Fibroblast of skin of right quadriceps (primary cell): ENCODE measurements at regions not wholly inside any gene's neighbourhood (a gene's known extent, or its start where the extent isn't known, plus 50 kb on each side); places are given as distances from the start of the nearest gene placed in this dataset.
A peak's percentile ranks its signal among the peaks of the same experiment; 100 is the strongest.
"Not testable (repeated sequence)": the region's sequence is repeated elsewhere in the genome, so short reads cannot be mapped to it uniquely, and the experiment has no call there.

Experiments
- DNase-seq: peaks from one replicate; pipeline ENCODE4 v3.0.0-alpha.2; 2013

- DNase-seq: not testable (repeated sequence)
Observed at GRCh38 chr17:31675392-31675791, 183.7 kb downstream of the COPRS start.

DNA sequence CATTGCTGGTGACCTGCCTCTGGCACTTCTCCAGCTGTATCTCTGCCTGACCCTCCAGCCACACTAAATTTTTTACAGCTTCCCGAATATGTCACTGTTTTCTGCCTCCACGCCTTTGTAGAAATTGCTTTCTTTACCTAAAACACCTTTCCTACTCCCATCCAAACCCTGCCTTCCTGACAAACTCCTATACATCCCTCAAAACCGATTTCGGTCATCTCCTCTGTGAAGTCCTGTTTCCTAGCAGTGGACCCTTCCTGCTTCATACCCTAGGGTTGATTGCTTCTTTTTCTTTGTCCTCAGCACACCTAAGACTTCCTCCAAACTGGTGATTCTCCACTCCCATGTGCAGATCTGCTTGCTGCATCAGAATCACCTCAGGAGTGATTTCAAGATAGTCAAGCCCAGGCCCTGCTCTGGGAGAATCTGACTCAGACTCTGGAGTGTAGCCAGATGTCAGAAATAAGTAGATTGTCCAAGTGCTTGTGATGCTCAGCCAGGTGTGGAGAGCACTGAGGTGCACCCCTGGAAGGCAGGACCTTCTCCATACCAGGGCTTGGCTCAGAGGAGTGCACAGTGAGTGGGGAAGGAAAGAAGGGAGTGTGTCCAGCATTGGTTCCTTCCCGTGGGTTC lies 184.2 kb downstream of the COPRS start:
- peak; percentile 67 for DNase-seq

- DNase-seq: peak; percentile 80
Observed at GRCh38 chr17:31674305-31674704, 184.7 kb downstream of the COPRS start.

- no peak for DNase-seq
Observed at GRCh38 chr17:31673076-31673475, 186.0 kb downstream of the COPRS start.

DNA sequence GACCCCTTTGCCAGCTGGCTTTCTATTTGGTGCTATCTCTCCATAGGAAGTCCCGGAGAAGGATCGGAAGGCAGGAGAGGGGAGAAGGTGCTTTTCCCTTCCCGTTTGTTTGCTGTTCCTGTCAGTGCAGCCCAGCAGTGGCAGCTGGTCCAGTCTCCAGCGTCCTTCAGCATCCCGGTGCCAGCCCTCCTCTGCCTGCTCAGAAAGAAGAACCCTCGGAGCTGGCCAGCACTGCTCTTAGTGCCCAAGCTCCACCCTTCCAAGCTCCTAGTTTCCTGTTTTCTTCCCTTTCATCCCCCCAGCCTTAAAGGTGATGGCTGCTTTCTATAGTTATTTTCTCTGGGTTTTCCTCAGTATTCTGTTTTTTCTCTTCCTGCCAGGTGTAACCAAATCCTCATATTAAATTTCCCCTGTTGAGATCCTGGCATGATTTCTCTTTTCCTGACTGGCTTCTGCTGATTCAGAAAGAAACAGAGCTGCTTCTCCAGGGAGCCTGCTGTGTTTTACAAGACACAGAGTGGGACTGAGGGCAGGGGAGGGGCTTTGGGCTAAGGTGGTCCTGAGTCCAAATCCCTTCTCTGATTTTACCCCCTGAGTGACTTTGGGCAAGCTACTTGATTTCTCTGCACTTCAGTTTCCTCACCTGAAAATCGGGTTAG lies 186.8 kb downstream of the COPRS start:
- no peak for DNase-seq

GRCh38 chr17:31663576-31663975 lies 195.5 kb downstream of the COPRS start:
- DNase-seq: peak; percentile 29

GRCh38 chr17:31660684-31661083 lies 198.4 kb downstream of the COPRS start:
- DNase-seq: no peak

GRCh38 chr17:31657876-31658275 lies 201.2 kb downstream of the COPRS start:
- no peak for DNase-seq

- DNase-seq: no peak
Observed at GRCh38 chr17:31654936-31655335, 204.1 kb downstream of the COPRS start.

GRCh38 chr17:31653691-31654090 lies 205.4 kb downstream of the COPRS start:
- no peak for DNase-seq

DNA sequence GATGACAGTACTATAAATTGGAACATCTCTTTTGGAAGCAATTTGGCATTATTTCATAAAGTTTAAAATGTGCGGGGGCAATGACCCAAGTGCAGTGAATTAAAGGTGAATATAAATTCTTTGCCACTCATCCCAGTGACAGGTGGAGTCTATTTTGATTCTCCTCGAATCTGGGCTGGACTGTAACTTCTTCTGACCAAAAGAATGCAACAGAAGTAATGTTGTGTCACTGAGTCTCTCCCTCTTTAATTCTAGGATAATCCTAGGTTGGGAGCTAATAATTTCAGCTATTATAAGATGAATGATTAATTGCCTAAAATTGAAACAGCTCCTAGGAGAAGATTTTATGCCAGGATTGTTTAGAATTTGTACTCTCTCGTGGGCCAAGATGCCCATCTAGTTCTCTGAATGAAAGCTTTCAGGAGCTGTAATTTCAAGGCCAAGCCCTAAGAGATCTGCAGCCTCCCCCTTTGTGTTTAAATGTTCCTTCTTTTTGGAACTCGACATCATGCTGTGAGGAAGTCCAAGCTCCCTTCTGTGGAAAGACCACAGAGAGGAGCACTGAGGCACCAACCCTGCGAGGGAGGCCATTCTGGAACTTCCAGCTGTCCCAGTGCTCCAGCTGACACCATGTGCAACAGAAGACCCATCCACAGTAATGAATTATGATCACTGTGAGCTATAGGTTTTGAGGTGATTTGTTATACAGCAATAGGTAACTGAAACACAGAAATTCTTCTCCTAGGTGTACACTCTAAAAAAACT lies 208.1 kb downstream of the COPRS start:
- no peak for DNase-seq

- no peak for DNase-seq
Observed at GRCh38 chr17:31649302-31649701, 209.7 kb downstream of the COPRS start.

DNA sequence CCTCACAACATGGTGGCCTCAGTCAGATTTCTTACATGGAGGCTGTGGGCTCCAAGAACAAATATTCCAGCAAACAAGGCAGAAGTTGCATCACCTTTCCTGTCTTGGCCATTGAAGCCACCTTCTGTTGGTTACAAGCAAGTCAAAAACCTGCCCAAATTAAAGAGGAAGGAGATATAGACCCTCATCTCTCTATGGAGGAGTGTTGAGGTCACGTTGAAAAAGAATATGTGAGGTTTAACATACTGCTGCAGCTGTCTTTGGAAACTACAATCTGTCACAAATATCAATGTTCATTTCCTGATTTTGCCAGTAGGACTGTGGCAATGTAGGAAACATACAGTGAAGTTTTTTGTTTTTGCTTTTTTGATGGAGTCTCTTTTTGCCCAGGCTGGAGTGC lies 211.4 kb downstream of the COPRS start:
- DNase-seq: no peak

DNA sequence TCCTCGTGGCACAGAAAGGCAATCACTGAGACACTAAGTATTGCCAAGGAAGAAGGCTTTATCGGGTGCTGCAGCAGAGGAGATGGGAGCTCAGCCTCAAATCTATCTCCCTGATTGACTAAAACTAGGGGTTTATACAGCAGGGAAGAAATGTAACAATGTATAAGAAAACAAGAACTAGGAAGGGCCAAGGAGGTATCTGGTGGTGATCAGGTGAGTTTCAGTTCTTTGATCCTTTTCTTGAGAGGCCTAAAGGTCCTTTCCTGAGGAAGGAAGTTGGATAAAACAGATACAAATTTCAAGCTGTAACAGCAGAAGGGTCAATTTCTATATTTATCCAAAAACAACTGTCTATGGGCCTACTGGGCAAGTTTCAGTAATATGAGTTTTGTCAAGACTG lies 212.4 kb downstream of the COPRS start:
- DNase-seq: no peak

DNA sequence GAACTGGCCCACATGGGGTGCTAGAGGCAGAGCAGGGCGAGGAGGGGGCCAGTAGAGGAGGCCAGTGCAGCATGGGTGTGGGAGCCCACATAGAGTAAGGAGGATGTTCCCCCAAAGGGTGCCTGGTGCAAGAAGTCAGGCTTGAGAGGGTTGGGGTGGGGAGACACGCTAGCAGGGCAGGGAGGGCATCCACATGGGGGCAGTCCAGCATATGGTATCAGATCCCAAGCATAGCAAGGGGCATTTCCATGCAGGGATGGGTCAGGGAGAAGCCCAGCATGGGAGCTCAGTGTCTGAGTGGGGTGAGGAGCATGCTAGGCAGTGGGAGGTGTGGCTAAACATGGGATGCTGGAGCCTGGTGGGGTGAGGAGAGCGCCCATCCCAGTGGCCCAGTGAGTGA lies 213.7 kb downstream of the COPRS start:
- no peak for DNase-seq

DNA sequence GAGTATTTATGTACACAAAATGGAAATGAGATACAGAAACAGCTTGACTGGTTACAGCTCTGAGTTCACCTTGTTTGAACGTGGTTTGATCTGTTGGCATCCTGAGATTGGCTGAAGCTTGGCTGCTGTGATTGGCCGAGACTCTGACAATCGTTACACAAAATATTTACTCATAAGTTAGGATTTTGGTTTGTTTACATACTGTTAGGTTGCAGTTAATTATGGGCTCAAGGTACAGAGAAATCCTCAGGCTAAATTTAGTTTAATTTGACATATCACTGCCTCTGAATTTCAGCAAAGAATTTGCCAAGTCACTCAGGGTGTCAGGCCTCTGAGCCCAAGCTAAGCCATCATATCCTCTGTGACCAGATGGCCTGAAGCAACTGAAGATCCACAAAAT lies 227.3 kb downstream of the COPRS start:
- peak; percentile 15 for DNase-seq

DNA sequence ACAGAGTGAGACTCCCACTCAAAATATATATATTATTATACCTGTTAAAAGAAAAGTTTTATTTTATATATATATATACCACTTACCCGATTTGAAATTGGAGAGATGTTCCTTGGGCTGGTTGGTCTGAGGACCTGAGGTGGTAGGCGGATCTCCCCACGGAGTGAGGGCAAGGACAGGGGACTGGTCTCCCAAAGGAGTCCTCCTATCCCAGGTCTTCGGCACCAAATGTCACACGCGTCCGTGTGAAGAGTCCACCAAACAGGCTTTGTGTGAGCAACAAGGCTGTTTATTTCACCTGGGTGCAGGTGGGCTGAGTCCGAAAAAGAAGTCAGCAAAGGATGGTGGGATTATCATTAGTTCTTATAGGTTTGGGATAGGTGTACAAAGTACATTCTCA lies 228.2 kb downstream of the COPRS start:
- DNase-seq: not testable (repeated sequence)

GRCh38 chr17:31629696-31630470 lies 229.2 kb downstream of the COPRS start:
- peak; percentile 83 for DNase-seq

- DNase-seq: peak; percentile 92
Observed at GRCh38 chr17:31627960-31628359, 231.1 kb downstream of the COPRS start.

DNA sequence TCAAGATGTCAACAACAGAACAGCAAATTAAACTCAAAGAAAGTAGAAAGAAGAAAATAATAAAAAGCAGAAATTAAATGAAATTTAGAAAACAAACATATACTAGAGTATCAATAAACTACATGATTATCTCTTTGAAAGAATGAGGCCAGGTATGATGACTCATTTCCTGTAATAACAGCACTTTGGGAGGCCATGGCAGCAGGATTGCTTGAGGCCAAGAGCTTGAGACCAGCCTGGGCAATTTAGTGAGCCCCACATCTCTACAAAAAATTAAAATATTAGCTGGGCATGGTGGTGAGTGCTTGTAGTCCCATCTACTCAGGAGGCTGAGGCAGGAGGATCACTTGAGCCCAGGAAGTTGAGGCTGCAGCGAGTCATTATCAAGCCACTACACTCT lies 232.5 kb downstream of the RAB11FIP4 start:
- no peak for DNase-seq

- no peak for DNase-seq
Observed at GRCh38 chr17:31622500-31622899, 231.0 kb downstream of the RAB11FIP4 start.

- no peak for DNase-seq
Observed at GRCh38 chr17:31621566-31621965, 230.1 kb downstream of the RAB11FIP4 start.

GRCh38 chr17:31611053-31611452 lies 219.6 kb downstream of the RAB11FIP4 start:
- DNase-seq: not testable (repeated sequence)
